VCaP (cell line): ENCODE measurements at regions not wholly inside any gene's neighbourhood (a gene's known extent, or its start where the extent isn't known, plus 50 kb on each side); places are given as distances from the start of the nearest gene placed in this dataset.
A peak's percentile ranks its signal among the peaks of the same experiment; 100 is the strongest.

ENCODE experiments used
- H3K27ac ChIP-seq: fragments of 450-650 bp; 2 replicates; pipeline ENCODE4 v1.5.1; 2017
- CTCF ChIP-seq: fragments of 450-650 bp; conservative IDR thresholded peaks from 2 replicates; pipeline ENCODE4 v1.5.1; 2017; ENCODE audit warnings: mild to moderate bottlenecking, moderate library complexity

- no peak overlapping the region for H3K27ac ChIP-seq
- no peak for TF ChIP-seq CTCF
Measured at GRCh38 chr16:17784073-17784472, 313.3 kb upstream of the XYLT1 start.

GRCh38 chr16:17780181-17780580 lies 309.4 kb upstream of the XYLT1 start:
- no peak for TF ChIP-seq CTCF
- no peak overlapping the region for H3K27ac ChIP-seq

- TF ChIP-seq CTCF, result no peak
Measured at GRCh38 chr16:17777408-17777863, 306.7 kb upstream of the XYLT1 start.

GRCh38 chr16:17776888-17777287 lies 306.1 kb upstream of the XYLT1 start:
- H3K27ac ChIP-seq, result no peak overlapping the region
- no peak for TF ChIP-seq CTCF

More at GRCh38 chr16:17777408-17777863, 306.7 kb upstream of the XYLT1 start:
- H3K27ac ChIP-seq, result no peak overlapping the region

GRCh38 chr16:17776465-17776864 lies 305.7 kb upstream of the XYLT1 start:
- no peak overlapping the region for H3K27ac ChIP-seq
- no peak for TF ChIP-seq CTCF

- no peak for TF ChIP-seq CTCF
Measured at GRCh38 chr16:17775061-17775460, 304.3 kb upstream of the XYLT1 start.

GRCh38 chr16:17773698-17774101 lies 302.9 kb upstream of the XYLT1 start:
- H3K27ac ChIP-seq, result 0 out of 2 replicates have a peak overlapping the region, but pooled peaks have one; percentile 4
- no peak for TF ChIP-seq CTCF

More at GRCh38 chr16:17775061-17775460, 304.3 kb upstream of the XYLT1 start:
- no peak overlapping the region for H3K27ac ChIP-seq
